Vagina (tissue), 2 donors: ENCODE measurements at regions not wholly inside any gene's neighbourhood (a gene's known extent, or its start where the extent isn't known, plus 50 kb on each side); places are given as distances from the start of the nearest gene placed in this dataset.

ENCODE experiments used
- POLR2A ChIP-seq, 2 donors: fragments of 450-650 bp; IDR thresholded peaks; one replicate each; pipeline ENCODE4 v1.6.1; 2017; ENCODE audit warnings: antibody characterized with exemption in 2 of 2, mild to moderate bottlenecking in 2 of 2, moderate library complexity in 2 of 2
- TF ChIP-seq, protein P1 (sequence below), 3 experiments: fragments of 450-650 bp in 2 of 3; fragments of 200-600 bp in 1 of 3; sonication (generic) in 1 of 3; IDR thresholded peaks; one replicate each; pipeline ENCODE4 v1.5.1; 2017 to 2019; ENCODE audit warnings: antibody characterized with exemption in 3 of 3, mild to moderate bottlenecking in 2 of 3, moderate library complexity in 2 of 3

DNA sequence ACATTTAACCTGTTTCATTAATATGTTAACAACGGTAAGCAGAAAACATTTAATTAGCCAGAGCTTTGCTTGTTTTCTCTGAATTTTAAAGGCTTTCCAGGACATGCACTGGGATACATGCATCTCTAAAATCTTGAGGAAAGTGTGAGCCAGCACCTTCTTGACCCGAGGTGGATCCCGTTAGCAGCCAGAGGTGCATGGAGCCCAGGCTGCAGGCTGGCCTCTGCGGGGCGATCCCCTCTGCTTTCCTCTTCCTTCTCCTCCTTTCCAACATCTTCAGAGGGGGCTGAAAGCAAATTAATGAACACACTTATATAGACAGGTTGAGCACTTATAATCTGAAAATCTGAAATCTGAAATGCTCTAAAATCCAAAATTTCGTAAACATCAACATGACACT lies 128.7 kb upstream of the CST7 start:
- TF ChIP-seq POLR2A (IDR thresholded peaks at IDR 0.05), result no peak
- TF ChIP-seq, protein P1, sequence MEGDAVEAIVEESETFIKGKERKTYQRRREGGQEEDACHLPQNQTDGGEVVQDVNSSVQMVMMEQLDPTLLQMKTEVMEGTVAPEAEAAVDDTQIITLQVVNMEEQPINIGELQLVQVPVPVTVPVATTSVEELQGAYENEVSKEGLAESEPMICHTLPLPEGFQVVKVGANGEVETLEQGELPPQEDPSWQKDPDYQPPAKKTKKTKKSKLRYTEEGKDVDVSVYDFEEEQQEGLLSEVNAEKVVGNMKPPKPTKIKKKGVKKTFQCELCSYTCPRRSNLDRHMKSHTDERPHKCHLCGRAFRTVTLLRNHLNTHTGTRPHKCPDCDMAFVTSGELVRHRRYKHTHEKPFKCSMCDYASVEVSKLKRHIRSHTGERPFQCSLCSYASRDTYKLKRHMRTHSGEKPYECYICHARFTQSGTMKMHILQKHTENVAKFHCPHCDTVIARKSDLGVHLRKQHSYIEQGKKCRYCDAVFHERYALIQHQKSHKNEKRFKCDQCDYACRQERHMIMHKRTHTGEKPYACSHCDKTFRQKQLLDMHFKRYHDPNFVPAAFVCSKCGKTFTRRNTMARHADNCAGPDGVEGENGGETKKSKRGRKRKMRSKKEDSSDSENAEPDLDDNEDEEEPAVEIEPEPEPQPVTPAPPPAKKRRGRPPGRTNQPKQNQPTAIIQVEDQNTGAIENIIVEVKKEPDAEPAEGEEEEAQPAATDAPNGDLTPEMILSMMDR (IDR thresholded peaks at IDR 0.05), result no peak
